Lower lobe of right lung (tissue), 2 donors: ENCODE measurements at regions not wholly inside any gene's neighbourhood (a gene's known extent, or its start where the extent isn't known, plus 50 kb on each side); places are given as distances from the start of the nearest gene placed in this dataset.

ENCODE experiments used
- ATAC-seq, 2 donors: fragments of 200-7000 bp; cut with Tn5 transposase; one replicate each; pipeline ENCODE4 v1.9.1; 2020 to 2022; ENCODE audit warnings: mild to moderate bottlenecking in 2 of 2, moderate library complexity in 2 of 2
- DNase-seq: peaks from one replicate; pipeline ENCODE4 v3.0.0-alpha.2; 2020
- H3K27ac ChIP-seq: fragments of 200-600 bp; one replicate; pipeline ENCODE4 v1.8.0; 2022
- H3K27me3 ChIP-seq: fragments of 200-600 bp; one replicate; pipeline ENCODE4 v1.8.0; 2022; ENCODE audit warnings: low read depth
- H3K36me3 ChIP-seq: fragments of 200-600 bp; one replicate; pipeline ENCODE4 v1.8.0; 2022; ENCODE audit warnings: mild to moderate bottlenecking
- H3K4me1 ChIP-seq: fragments of 200-600 bp; one replicate; pipeline ENCODE4 v1.8.0; 2022
- H3K4me3 ChIP-seq: fragments of 200-600 bp; one replicate; pipeline ENCODE4 v1.8.0; 2022; ENCODE audit warnings: mild to moderate bottlenecking
- H3K9me3 ChIP-seq: fragments of 200-600 bp; one replicate; pipeline ENCODE4 v1.8.0; 2022
- CTCF ChIP-seq: fragments of 200-600 bp; IDR thresholded peaks from one replicate; pipeline ENCODE4 v1.8.0; 2022; ENCODE audit warnings: antibody characterized with exemption, mild to moderate bottlenecking
- intact Hi-C: fragments of 100-400 bp; cut with DNase I; formaldehyde crosslinking; loops from one replicate; pipeline ENCODE4 v1.11.0; 2022
- donor health status: DM: no; HTN: yes; CAD: no; lungs with severe emphysema.

GRCh38 chr13:72541674-72542073 is 185.8 kb downstream of the MZT1 start:
- DNase-seq (no peak), ATAC-seq (no peak)
- no peaks in the 10 kb centered on the region for H3K9me3 ChIP-seq
- intact Hi-C loops: no loop called here
- no peaks in the 10 kb centered on the region for H3K27me3 ChIP-seq
- TF ChIP-seq CTCF: no peak
- H3K4me1 ChIP-seq: no peaks in the 10 kb centered on the region
- H3K27ac ChIP-seq: no peak overlapping the region
- no peak overlapping the region for H3K4me3 ChIP-seq
- no peaks in the 10 kb centered on the region for H3K36me3 ChIP-seq

- ATAC-seq (no peak), DNase-seq (no peak)
- Histone ChIP-seq H3K27ac (no peak overlapping the region), H3K36me3 (no peaks in the 10 kb centered on the region), H3K9me3 (no peaks in the 10 kb centered on the region), H3K4me1 (no peaks in the 10 kb centered on the region), H3K4me3 (no peak overlapping the region), H3K27me3 (no peaks in the 10 kb centered on the region)
- no peak for TF ChIP-seq CTCF
- intact Hi-C loops: no loop called here
Measured at GRCh38 chr13:72540881-72541280, 186.5 kb downstream of the MZT1 start.

GRCh38 chr13:72539925-72540324 is 187.5 kb downstream of the MZT1 start:
- Histone ChIP-seq H3K4me3 (no peak overlapping the region), H3K4me1 (no peaks in the 10 kb centered on the region), H3K27ac (no peak overlapping the region), H3K36me3 (no peaks in the 10 kb centered on the region), H3K27me3 (no peaks in the 10 kb centered on the region), H3K9me3 (no peaks in the 10 kb centered on the region)
- no peak for TF ChIP-seq CTCF
- no peak for DNase-seq
- ATAC-seq: no peak
- intact Hi-C loops: no loop called here

- TF ChIP-seq CTCF: no peak
- no peaks in the 10 kb centered on the region for H3K4me1 ChIP-seq
- ATAC-seq (no peak), DNase-seq (no peak)
- no peaks in the 10 kb centered on the region for H3K27me3 ChIP-seq
- no peak overlapping the region for H3K27ac ChIP-seq
- H3K36me3 ChIP-seq: no peaks in the 10 kb centered on the region
- intact Hi-C loops: no loop called here
- H3K4me3 ChIP-seq: no peak overlapping the region
- H3K9me3 ChIP-seq: no peaks in the 10 kb centered on the region
Measured at GRCh38 chr13:72537782-72538181, 189.6 kb downstream of the MZT1 start.

- DNase-seq: no peak
- TF ChIP-seq CTCF: no peak
- H3K27ac ChIP-seq: no peak overlapping the region
Measured at GRCh38 chr13:72537395-72537780, 190.0 kb downstream of the MZT1 start.

More at GRCh38 chr13:72537395-72537780, 190.0 kb downstream of the MZT1 start:
- Histone ChIP-seq H3K36me3 (no peaks in the 10 kb centered on the region), H3K27me3 (no peaks in the 10 kb centered on the region), H3K9me3 (no peaks in the 10 kb centered on the region), H3K4me1 (no peaks in the 10 kb centered on the region), H3K4me3 (no peak overlapping the region)
- intact Hi-C loops: no loop called here
- no peak for ATAC-seq
